ENCODE measurements at regions not wholly inside any gene's neighbourhood (a gene's known extent, or its start where the extent isn't known, plus 50 kb on each side); places are given as distances from the start of the nearest gene placed in this dataset.
A peak's percentile ranks its signal among the peaks of the same experiment; 100 is the strongest.
"Not testable (repeated sequence)": the region's sequence is repeated elsewhere in the genome, so short reads cannot be mapped to it uniquely, and the experiment has no call there.

DNA sequence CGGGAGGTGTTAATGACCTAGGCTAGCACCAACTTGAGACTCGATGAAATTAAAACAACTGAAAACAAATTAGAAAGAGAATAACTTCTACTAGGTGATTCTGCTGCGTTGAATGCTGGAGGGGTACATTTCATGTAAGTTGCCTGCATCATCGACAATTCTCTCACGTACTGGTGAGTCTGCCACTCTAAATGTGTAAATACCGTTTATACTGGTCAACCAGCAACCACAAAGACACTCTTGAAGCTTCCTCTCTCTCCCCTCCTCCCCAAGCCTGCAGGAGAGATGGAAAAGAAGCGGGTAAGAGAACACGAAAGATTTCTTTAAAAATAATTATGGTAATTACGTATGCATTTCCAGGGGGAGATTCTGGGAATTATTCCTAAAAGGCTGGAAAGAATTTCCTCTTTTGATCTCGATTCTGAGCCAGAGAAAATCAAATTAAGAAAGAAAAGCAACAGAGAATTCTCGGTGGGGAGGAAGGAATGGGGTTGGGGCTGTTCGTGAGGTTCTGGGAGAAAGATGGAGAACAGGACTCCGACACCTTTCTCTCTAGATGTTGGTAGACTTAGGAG lies 68.6 kb upstream of the MRTFB start:
- peak; percentile 70 for DNase-seq

DNA sequence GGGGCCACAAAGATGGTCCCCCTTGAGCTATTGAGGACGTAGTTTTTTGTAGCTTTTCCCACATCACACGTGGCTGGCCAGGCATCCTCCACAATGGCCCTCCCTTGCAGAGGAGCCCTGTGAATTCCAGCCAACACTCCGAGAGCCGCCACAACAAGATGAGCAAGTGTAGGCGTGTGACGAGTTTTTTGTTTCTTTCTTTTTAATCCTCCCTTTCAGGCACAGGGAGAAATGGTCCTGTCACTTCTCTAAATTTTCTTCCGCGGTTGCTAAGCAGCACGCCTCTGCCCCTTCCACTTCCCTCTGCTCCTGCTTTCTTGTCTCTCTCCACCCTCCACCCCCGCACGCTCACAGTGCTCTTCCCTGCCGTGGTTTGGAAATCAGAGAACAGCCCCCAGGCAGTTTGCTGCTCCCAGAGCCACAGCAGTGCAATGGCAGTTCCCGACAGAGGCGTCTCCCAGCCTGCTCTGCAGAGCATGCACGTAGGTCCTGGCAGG lies 68.0 kb upstream of the MRTFB start:
- peak; percentile 61 for DNase-seq

DNA sequence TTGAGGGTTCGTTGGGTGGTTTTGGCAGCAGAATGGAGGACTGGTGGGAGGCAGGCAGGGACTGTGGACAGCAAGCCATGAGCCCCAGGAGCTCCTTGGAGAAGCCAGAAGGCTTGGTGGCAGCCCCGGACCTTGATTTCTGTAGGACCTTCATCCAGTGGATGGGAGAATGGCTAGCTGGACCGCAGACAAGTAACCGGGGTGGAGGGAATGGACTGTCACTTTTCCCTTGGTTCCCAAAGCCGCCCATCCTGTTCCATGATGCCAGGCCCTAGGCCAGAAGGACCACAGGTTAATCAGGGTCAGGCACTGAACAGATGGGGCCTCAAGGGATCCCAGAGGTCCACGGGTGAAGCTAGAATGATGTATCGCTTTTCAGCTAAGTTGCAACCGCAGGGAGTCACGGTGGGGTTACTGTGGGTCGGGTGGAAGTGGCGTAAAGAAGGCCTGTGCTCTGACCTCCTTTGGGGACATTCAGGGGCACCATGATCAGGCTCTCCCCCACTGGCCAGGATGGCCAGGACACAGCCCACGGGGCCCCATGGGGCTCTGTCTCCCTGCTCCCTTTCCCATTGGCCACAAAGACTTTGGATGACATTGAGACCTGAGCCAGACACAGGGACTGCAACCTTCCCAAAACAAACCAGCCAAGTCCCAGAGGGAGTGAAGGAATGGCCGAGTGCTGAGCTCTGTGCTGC lies 66.9 kb upstream of the MRTFB start:
- no peak for DNase-seq

DNA sequence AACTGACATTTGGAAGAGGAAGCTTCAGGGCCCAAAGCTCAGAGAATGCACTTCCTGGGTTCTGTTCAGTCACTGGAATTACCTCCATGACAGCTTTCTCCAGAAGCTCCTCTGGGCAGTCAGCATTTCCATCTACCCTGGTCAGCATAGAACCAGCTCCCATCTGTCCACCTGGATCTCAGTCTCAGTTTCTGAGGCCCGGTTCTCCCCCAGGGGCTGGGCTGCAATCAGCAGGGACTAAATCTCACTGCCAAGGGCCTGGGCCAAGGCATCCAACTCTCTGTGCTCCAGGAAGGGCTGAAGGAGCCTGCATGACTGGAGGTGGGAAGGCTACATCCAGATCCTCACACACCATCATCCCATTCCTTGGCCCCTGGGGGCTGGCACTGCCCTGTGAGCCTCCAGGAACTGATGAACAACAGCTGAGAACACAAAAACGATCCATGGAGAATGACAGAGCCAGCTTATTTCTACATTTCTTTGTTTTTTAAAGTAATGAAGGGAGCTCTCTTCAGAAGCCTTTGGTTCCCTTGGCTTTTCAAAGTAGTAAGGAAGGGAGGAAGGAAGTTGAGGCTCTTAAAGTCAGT lies 66.3 kb upstream of the MRTFB start:
- DNase-seq, result peak; percentile 17

DNA sequence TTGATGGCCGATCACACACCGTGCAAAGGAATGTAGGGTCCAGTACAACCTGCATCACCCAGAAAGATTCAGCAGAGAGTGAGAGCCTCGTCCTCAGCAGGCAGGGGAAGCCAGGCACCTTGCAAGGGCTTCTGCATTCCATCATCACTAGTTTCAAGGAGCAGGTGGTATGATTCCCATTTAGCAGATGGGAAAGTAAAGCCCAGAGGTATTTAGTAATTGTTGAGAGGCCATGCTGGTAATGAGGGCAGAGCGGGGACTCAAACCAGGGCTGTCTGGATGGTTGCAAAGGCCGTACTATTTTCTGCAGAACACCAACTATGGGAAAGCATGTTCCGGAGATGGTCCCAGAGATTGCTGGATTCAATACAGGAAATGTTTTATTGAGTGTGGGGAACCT lies 65.8 kb upstream of the MRTFB start:
- no peak for DNase-seq

DNA sequence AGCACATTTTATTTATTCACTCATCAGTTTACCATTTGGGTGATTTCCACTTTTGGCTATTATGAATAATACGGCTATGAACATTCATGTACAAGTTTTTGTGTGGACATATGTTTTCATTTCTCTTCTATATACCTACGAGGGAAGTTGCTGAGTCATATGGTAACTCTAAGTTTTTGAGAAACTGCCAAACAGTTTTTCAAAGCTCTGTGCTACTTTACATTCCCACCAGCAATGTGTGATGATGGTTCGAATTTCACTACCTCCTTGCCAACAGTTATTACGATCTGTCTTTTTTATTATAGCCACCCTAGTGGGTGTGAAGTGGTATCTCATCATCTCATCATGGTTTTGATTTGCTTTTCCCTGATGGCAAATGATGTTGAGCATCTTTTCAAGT lies 63.7 kb upstream of the MRTFB start:
- peak; percentile 14 for DNase-seq

DNA sequence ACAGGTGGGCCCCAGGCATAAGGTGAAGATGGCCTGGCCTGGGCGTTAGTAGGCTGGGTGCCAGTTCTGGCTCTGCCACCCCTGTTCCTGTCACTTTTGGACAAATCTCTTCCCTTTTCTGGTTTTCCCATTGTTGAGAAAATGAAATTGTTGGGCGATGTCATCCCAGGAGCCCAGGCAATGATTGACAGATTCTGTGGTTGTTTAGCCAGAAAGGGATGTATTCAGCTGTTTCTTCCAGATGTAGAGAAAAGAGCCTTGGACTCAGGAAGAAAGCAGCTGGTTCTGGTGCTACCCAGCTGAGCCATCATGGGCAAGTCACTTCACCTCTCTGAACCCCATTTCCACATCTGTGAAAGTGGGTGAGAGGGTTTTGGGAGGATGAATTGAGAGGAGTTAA lies 60.1 kb upstream of the MRTFB start:
- DNase-seq, result peak; percentile 66

DNA sequence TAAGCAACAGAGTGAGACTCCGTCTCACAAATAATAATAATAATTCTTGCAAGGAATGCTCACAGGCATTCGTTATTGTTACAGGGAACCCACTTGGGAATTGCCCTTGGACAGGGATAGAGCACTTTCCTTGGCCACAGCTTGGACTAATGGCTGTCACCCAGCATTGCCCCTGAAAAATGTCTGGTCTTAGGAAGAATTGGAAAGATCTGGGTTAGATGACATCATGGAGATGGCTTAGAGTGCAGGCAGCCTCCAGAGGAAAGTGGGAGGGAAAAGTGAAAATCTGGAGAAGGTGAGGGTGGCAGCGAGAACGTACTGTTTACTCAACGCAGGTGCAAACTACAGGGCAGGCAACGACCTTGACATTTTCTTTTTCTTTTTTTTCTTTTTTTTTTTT lies 59.3 kb upstream of the MRTFB start:
- peak; percentile 77 for DNase-seq

DNA sequence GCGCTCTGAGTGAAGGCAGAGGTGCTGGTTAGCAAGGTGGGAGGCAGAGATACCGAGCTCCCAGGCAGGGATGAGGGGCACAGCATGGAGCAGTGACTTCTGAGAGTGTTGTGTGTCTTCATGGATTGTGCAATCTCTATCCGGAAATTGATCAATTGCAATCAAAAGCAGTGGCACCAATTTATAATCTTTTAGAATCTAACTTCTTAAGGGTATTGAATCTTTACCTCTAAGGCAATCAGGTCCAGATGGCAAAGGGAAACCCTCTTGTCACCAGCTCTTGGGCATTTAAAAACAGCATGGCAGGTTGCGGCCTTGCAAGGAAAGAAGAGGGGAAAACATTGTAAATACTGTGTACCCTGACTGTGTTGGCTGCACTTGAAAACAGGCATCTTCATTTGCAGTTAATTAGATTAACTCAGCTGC lies 58.0 kb upstream of the MRTFB start:
- peak; percentile 60 for DNase-seq

DNA sequence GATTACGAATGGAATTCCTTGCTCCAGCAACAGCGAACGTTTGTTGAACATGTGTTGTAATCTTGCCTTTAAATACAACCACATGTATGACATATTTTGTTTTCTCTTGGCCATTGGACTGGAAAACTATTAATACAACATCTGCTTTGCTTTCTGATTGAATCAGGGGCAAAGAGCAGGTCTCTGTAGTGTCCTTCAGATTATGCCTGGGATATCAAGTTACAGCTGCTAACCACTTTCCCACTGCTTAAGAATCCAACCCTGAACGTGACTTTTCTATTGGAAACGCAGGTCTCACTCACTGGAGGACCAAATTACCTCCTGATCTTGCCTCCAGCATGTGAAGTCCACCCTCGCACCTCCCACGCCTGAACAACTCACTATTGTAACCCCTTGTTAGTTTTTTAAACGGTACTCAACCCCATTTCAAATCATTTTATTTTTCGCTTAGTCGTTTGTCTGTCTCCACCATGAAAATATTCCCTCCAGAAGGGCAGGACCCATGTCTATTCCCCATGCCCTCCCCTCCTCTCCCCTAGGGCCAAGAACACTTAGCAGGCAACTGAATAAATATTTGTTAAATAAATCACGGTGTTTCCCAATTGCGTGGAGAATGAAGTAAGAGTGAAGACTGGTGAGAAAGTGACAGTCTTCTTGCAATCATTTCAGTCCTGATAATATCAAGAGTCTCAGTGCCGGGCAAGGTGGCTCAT lies 57.4 kb upstream of the MRTFB start:
- peak; percentile 94 for DNase-seq

DNA sequence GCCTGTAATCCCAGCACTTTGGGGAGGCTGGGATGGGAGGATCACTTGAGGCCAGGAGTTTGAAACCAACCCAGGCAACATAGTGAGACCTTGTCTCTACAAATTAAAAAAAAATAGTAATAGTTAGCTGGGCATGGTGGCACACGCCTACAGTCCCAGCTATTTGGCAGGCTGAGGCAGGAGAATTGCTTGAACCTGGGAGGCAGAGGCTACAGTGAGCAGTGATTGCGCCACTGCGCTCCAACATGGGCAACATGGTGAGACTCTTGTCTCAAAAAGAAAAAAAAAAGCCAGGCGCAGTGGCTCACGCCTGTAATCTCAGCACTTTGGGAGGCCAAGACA lies 56.9 kb upstream of the MRTFB start:
- no peak for DNase-seq

DNA sequence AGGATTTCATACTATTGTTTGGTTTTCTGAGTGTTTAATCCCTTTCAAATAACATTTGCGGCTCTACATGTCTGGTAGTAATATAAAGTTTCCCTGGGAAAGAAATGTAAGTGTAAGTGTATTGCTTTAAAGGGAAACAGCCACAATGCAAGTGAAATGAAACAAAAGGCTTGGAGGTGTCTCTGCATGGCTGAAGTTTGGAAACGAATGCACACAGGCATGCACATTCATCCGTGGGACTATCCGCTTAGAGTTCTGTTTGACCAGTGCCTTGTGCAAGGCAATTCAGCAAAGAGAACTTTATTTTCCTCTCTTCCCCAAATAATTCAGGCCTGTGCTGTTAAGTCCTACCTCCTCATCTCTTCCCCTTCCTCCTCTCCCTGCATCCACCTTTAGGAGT lies 56.1 kb upstream of the MRTFB start:
- DNase-seq, result peak; percentile 55

DNA sequence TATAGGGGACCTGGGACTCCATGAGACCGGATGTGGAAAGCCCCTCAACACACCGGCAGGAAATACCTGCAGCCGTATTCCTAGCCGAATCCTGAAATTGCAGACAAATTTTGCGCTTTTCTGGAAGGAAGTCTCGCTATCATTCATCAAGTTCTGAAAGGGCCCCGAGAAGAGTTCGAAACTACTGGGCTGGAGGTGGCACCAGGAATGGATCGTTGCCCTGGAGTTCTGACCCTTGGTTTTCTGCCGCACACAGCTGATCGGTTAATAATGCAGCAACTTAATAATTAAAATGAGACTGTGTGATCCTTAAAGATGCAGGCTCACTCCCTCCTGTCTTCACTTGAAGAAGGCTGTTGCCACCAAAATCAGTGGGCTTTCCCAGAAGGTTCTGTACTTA lies 55.7 kb upstream of the MRTFB start:
- DNase-seq, result no peak

DNA sequence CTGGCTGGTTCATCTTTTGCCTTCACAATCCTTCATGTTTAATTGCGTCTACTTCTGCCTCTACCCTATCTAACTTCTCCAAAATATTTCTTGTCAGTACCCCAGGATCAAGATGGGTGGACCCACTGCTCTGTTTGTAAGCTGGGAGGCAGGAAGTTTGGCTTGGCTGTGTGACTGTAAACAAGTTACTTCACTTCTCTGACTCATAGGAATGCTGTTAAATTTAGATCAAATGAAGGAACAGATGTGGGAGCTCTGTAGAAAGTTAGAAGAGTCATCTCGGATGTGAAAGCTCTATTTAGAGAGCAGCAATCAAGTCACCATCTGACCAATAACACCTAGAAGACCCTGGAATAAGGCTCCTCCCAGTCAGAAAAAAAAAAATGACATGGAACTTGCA lies 55.2 kb upstream of the MRTFB start:
- peak; percentile 76 for DNase-seq

DNA sequence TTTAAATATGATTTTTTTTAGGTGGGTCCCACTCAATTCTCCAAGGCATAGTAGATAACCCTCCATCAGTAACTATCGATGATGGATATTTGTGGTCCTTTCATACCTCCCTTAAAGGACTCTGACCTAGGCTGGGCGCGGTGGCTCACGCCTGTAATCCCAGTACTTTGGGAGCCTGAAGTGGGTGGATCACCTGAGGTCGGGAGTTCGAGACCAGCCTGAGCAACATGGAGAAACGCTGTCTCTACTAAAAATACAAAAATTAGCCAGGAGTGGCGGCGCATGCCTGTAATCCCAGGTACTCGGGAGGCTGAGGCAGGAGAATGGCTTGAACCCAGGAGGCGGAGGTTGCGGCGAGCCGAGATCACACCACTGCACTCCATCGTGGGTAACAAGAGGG lies 54.8 kb upstream of the MRTFB start:
- DNase-seq, result not testable (repeated sequence)

DNA sequence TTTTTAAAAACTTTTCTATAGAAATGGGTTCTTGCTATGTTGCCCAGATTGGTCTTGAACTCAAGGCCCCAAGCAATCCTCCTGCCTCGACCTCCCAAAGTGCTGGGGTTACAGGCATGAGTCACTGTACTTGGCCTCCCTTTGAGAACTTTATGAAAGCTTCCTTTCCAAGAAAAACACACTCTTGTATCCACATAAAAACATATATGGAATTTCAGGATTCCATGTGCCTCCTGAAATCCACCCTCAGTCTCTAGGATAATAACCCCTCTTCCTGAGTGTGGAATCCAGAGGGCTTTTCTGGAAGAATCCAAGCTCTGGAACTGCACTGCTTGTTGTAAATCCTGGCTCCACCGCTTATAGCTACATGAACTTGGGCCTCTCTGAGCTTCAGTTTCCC lies 53.2 kb upstream of the MRTFB start:
- no peak for DNase-seq

DNA sequence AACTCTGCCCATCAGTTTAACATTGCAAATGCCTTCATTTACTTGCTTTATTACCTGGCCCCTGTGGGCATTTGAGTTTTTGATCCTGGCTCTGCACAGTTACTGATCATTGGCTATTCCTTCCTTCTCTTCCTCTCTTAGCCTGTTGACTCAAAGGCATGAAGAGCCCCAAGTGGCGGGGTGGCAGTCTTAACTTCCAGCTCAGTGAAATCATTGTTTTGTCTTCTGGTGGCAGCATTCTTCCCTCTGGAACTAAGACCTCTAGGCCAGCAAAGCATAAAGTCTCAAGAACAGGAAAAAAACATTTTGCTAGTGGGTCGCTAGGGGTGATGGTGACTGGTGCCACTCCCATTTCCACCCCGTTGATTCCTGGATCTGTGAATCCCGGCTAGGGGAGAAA lies 52.3 kb upstream of the MRTFB start:
- DNase-seq, result peak; percentile 32

DNA sequence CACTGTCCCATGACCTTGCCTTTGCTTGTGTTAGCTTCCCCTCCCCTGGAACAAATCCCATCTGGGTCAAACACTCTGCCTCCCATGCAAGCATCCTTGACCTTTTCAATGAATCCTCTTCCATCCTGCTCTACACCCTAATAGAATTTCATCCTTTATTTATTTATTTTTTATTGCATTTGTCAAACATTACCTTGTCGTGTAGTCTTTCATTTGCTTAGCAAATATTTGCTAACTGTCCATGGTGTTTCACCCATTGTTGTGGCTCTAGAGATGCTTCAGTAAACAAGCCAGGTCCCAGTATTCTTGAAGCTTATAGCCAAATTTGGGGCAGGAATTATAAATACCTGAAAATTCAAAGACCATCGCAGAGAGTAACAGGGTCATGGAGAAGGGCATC lies 51.0 kb upstream of the MRTFB start:
- peak; percentile 94 for DNase-seq

All from DMS53 (cell line).